KOPT-K1 (cell line): ENCODE measurements at regions not wholly inside any gene's neighbourhood (a gene's known extent, or its start where the extent isn't known, plus 50 kb on each side); places are given as distances from the start of the nearest gene placed in this dataset.

ENCODE experiments used
- H3K27ac ChIP-seq: fragments of 200-600 bp; sonication (generic); 2 replicates; pipeline ENCODE4 v1.5.1; 2016; ENCODE audit warnings: antibody characterized with exemption, mild to moderate bottlenecking, low read depth, low read length; ENCODE audit not compliant: poor library complexity, severe bottlenecking
- H3K36me3 ChIP-seq: fragments of 200-600 bp; sonication (generic); 2 replicates; pipeline ENCODE4 v1.5.1; 2017; ENCODE audit warnings: antibody characterized with exemption, mild to moderate bottlenecking, low read length, moderate library complexity; ENCODE audit not compliant: insufficient read depth
- H3K9me3 ChIP-seq: fragments of 200-600 bp; sonication (generic); 2 replicates; pipeline ENCODE4 v1.5.1; 2017; ENCODE audit warnings: antibody characterized with exemption, low read length, mild to moderate bottlenecking; ENCODE audit not compliant: insufficient read depth, poor library complexity, severe bottlenecking

- Histone ChIP-seq H3K27ac (no peak overlapping the region), H3K9me3 (no peaks in the 10 kb centered on the region), H3K36me3 (no peaks in the 10 kb centered on the region)
These were observed 287.1 kb downstream of the SEC61B start for GRCh38 chr9:99509065-99509745.

- Histone ChIP-seq H3K27ac (no peak overlapping the region), H3K9me3 (no peaks in the 10 kb centered on the region), H3K36me3 (no peaks in the 10 kb centered on the region)
These were observed 287.9 kb downstream of the SEC61B start for GRCh38 chr9:99509900-99510535.

GRCh38 chr9:99511723-99512122 lies 289.6 kb downstream of the SEC61B start:
- Histone ChIP-seq H3K9me3 (no peaks in the 10 kb centered on the region), H3K36me3 (no peaks in the 10 kb centered on the region), H3K27ac (no peak overlapping the region)

- H3K9me3 ChIP-seq, result no peaks in the 10 kb centered on the region
- H3K36me3 ChIP-seq, result no peaks in the 10 kb centered on the region
- H3K27ac ChIP-seq, result no peak overlapping the region
These were observed 291.5 kb downstream of the SEC61B start for GRCh38 chr9:99513441-99514112.

GRCh38 chr9:99515093-99515492 lies 293.0 kb downstream of the SEC61B start:
- Histone ChIP-seq H3K36me3 (no peaks in the 10 kb centered on the region), H3K9me3 (no peaks in the 10 kb centered on the region), H3K27ac (no peak overlapping the region)

GRCh38 chr9:99515895-99516656 lies 294.0 kb downstream of the SEC61B start:
- H3K27ac ChIP-seq, result no peak overlapping the region
- no peaks in the 10 kb centered on the region for H3K9me3 ChIP-seq
- no peaks in the 10 kb centered on the region for H3K36me3 ChIP-seq

GRCh38 chr9:99516657-99517049 lies 294.6 kb downstream of the SEC61B start:
- H3K36me3 ChIP-seq, result no peaks in the 10 kb centered on the region
- H3K27ac ChIP-seq, result no peak overlapping the region

GRCh38 chr9:99523838-99524237 lies 297.8 kb upstream of the NR4A3 start:
- Histone ChIP-seq H3K9me3 (no peaks in the 10 kb centered on the region), H3K27ac (no peak overlapping the region), H3K36me3 (no peaks in the 10 kb centered on the region)

More at GRCh38 chr9:99516657-99517049, 294.6 kb downstream of the SEC61B start:
- no peaks in the 10 kb centered on the region for H3K9me3 ChIP-seq

DNA sequence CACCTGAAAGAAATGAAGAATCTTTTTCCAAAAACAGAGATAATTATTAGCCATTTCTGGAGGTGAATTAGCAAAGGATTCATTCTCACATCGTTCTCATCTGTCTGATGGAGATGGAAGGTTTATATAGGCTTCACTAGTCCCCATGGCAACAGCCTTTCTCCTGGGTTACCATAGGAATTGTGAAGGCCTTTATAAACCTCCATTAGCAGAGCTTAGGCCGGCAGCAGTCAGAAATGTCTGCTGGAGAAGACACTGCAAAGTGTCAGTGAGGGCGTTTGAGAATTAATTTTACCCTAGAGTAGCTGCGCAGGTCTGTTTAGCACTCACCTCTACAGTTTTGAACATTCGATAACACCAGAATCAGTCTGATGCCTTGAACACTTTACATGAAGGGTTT lies 290.4 kb upstream of the NR4A3 start:
- no peaks in the 10 kb centered on the region for H3K36me3 ChIP-seq
- H3K27ac ChIP-seq, result no peak overlapping the region
- H3K9me3 ChIP-seq, result no peaks in the 10 kb centered on the region

GRCh38 chr9:99533421-99533820 lies 288.3 kb upstream of the NR4A3 start:
- no peaks in the 10 kb centered on the region for H3K9me3 ChIP-seq
- no peaks in the 10 kb centered on the region for H3K36me3 ChIP-seq
- H3K27ac ChIP-seq, result no peak overlapping the region

GRCh38 chr9:99537996-99538395 lies 283.7 kb upstream of the NR4A3 start:
- Histone ChIP-seq H3K27ac (no peak overlapping the region), H3K9me3 (no peaks in the 10 kb centered on the region), H3K36me3 (no peaks in the 10 kb centered on the region)

DNA sequence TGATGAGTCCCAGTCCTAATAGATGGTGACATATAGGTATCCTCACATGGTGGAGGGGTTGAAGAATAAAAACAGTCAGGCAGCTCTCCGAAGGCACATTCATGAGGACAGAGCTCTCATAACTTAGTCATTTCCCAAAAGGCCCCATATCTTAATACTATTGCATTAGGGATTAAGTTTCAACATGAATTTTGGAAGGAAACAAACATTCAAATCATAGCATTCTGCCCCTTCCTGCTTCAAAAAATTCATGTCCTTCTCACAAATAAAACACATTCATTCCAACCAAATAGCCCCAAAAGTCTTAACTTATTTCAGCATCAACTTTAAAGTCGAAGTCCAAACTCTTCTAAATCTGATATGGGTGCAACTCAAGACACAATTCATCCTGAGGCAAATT lies 277.2 kb upstream of the NR4A3 start:
- no peak overlapping the region for H3K27ac ChIP-seq
- H3K36me3 ChIP-seq, result no peaks in the 10 kb centered on the region
- no peaks in the 10 kb centered on the region for H3K9me3 ChIP-seq

DNA sequence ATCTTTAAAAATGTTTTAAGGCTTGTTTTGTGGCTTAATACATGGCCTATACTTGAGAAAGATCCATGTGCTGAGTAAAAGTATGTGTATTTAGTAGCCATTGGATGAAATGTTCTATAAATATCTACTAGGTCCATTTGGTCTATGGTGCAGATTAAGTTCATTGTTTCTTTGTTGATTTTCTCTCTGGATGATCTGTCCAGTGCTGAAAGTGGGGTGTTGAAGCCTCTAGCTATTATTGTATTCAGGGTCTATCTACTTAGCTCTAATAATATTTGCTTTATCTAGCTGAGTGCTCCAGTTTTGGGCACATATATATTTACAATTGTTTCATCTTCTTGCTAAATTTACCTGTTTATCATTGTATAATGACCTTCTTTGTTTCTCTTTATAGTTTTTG lies 272.2 kb upstream of the NR4A3 start:
- H3K36me3 ChIP-seq, result no peaks in the 10 kb centered on the region

DNA sequence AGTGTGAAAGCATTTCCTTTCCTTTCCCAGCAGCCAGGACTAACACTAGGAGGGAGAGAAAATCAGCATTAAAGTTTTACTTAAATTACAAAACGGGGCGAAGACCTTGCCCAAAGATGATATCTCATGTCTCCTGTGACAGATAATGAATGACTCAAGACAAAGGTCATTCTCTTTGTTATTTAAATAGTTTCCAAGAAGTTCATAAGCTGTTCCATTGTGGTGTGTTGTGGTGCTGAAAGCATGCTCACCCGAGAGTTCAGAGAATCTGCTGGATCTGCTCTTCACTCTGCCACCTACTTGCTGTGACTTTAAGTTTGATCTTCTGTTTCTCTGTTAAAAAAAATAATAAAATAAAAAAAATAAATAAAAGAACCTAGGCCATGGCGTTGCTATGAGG lies 265.9 kb upstream of the NR4A3 start:
- Histone ChIP-seq H3K36me3 (no peaks in the 10 kb centered on the region), H3K27ac (no peak overlapping the region), H3K9me3 (no peaks in the 10 kb centered on the region)

More for the DNA sequence above, 272.2 kb upstream of the NR4A3 start:
- Histone ChIP-seq H3K27ac (no peak overlapping the region), H3K9me3 (no peaks in the 10 kb centered on the region)

- H3K36me3 ChIP-seq, result no peaks in the 10 kb centered on the region
- H3K9me3 ChIP-seq, result no peaks in the 10 kb centered on the region
- H3K27ac ChIP-seq, result no peak overlapping the region
These were observed 264.7 kb upstream of the NR4A3 start for GRCh38 chr9:99556998-99557397.
